ENCODE measurements at regions not wholly inside any gene's neighbourhood (a gene's known extent, or its start where the extent isn't known, plus 50 kb on each side); places are given as distances from the start of the nearest gene placed in this dataset.

- TF ChIP-seq, protein P1, sequence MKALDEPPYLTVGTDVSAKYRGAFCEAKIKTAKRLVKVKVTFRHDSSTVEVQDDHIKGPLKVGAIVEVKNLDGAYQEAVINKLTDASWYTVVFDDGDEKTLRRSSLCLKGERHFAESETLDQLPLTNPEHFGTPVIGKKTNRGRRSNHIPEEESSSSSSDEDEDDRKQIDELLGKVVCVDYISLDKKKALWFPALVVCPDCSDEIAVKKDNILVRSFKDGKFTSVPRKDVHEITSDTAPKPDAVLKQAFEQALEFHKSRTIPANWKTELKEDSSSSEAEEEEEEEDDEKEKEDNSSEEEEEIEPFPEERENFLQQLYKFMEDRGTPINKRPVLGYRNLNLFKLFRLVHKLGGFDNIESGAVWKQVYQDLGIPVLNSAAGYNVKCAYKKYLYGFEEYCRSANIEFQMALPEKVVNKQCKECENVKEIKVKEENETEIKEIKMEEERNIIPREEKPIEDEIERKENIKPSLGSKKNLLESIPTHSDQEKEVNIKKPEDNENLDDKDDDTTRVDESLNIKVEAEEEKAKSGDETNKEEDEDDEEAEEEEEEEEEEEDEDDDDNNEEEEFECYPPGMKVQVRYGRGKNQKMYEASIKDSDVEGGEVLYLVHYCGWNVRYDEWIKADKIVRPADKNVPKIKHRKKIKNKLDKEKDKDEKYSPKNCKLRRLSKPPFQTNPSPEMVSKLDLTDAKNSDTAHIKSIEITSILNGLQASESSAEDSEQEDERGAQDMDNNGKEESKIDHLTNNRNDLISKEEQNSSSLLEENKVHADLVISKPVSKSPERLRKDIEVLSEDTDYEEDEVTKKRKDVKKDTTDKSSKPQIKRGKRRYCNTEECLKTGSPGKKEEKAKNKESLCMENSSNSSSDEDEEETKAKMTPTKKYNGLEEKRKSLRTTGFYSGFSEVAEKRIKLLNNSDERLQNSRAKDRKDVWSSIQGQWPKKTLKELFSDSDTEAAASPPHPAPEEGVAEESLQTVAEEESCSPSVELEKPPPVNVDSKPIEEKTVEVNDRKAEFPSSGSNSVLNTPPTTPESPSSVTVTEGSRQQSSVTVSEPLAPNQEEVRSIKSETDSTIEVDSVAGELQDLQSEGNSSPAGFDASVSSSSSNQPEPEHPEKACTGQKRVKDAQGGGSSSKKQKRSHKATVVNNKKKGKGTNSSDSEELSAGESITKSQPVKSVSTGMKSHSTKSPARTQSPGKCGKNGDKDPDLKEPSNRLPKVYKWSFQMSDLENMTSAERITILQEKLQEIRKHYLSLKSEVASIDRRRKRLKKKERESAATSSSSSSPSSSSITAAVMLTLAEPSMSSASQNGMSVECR (CRISPR knock-in tag; IDR thresholded peaks at IDR 0.05) = no peak
- TF ChIP-seq NKRF (IDR thresholded peaks at IDR 0.05; ENCODE audit: borderline replicate concordance) = no peak
- TF ChIP-seq, protein P2, sequence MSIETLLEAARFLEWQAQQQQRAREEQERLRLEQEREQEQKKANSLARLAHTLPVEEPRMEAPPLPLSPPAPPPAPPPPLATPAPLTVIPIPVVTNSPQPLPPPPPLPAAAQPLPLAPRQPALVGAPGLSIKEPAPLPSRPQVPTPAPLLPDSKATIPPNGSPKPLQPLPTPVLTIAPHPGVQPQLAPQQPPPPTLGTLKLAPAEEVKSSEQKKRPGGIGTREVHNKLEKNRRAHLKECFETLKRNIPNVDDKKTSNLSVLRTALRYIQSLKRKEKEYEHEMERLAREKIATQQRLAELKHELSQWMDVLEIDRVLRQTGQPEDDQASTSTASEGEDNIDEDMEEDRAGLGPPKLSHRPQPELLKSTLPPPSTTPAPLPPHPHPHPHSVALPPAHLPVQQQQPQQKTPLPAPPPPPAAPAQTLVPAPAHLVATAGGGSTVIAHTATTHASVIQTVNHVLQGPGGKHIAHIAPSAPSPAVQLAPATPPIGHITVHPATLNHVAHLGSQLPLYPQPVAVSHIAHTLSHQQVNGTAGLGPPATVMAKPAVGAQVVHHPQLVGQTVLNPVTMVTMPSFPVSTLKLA (conservative IDR thresholded peaks at IDR 0.05) = no peak
- TF ChIP-seq PCBP2 (IDR thresholded peaks at IDR 0.05; ENCODE audit: low read depth, low read length, poor library complexity, severe bottlenecking) = no peak
- no peak for TF ChIP-seq NFRKB (IDR thresholded peaks at IDR 0.05; ENCODE audit: low read depth)
- TF ChIP-seq POLR2B (IDR thresholded peaks at IDR 0.05; ENCODE audit: low read depth, partially characterized antibody) = no peak
Observed at GRCh38 chr3:176206809-176207208, 990.5 kb downstream of the TBL1XR1 start (continued).

Data from K562 (cell line).